SIG-M5 treated with dmso at 0.1 percent for 504 hours (cell line): ENCODE measurements at regions not wholly inside any gene's neighbourhood (a gene's known extent, or its start where the extent isn't known, plus 50 kb on each side); places are given as distances from the start of the nearest gene placed in this dataset.
A peak's percentile ranks its signal among the peaks of the same experiment; 100 is the strongest.
"Not testable (repeated sequence)": the region's sequence is repeated elsewhere in the genome, so short reads cannot be mapped to it uniquely, and the experiment has no call there.

Source experiments
- DNase-seq: peaks from one replicate; lab custom pipeline; 2025; ENCODE audit not compliant: unreplicated experiment; lab: John Stamatoyannopoulos, UW

GRCh38 chr5:148880197-148880596, 53.8 kb downstream of the ADRB2 start:
- DNase-seq = no peak

GRCh38 chr5:148880696-148881095, 54.3 kb downstream of the ADRB2 start:
- no peak for DNase-seq

GRCh38 chr5:148882332-148882731, 55.9 kb downstream of the ADRB2 start:
- peak; percentile 55 for DNase-seq

- no peak for DNase-seq
These were observed 58.1 kb downstream of the ADRB2 start for GRCh38 chr5:148884339-148885020.

- no peak for DNase-seq
These were observed 60.9 kb downstream of the ADRB2 start for GRCh38 chr5:148887123-148887881.

- not testable (repeated sequence) for DNase-seq
These were observed 63.5 kb downstream of the ADRB2 start for GRCh38 chr5:148889936-148890335.

- not testable (repeated sequence) for DNase-seq
These were observed 69.0 kb downstream of the ADRB2 start for GRCh38 chr5:148895441-148895840.

- no peak for DNase-seq
These were observed 71.4 kb downstream of the ADRB2 start for GRCh38 chr5:148897842-148898241.

- no peak for DNase-seq
These were observed 72.1 kb downstream of the ADRB2 start for GRCh38 chr5:148898413-148899075.

- DNase-seq = no peak
These were observed 73.6 kb downstream of the ADRB2 start for GRCh38 chr5:148899993-148900392.

GRCh38 chr5:148902478-148902877, 76.1 kb downstream of the ADRB2 start:
- DNase-seq = no peak

- no peak for DNase-seq
These were observed 77.2 kb downstream of the ADRB2 start for GRCh38 chr5:148903587-148903986.

- no peak for DNase-seq
These were observed 78.0 kb downstream of the ADRB2 start for GRCh38 chr5:148904440-148904839.

GRCh38 chr5:148905541-148905940, 79.1 kb downstream of the ADRB2 start:
- no peak for DNase-seq

- no peak for DNase-seq
These were observed 80.6 kb downstream of the ADRB2 start for GRCh38 chr5:148906968-148907367.

GRCh38 chr5:148909040-148909439, 82.6 kb downstream of the ADRB2 start:
- no peak for DNase-seq

GRCh38 chr5:148909766-148910165, 83.4 kb downstream of the ADRB2 start:
- no peak for DNase-seq

GRCh38 chr5:148910216-148910615, 83.8 kb downstream of the ADRB2 start:
- no peak for DNase-seq

GRCh38 chr5:148910686-148911361, 84.4 kb downstream of the ADRB2 start:
- DNase-seq = no peak

GRCh38 chr5:148911386-148911785, 85.0 kb downstream of the ADRB2 start:
- no peak for DNase-seq

- DNase-seq = no peak
These were observed 85.7 kb downstream of the ADRB2 start for GRCh38 chr5:148912146-148912545.
